B cell (primary cell): ENCODE measurements at regions not wholly inside any gene's neighbourhood (a gene's known extent, or its start where the extent isn't known, plus 50 kb on each side); places are given as distances from the start of the nearest gene placed in this dataset.
"Not testable (repeated sequence)": the region's sequence is repeated elsewhere in the genome, so short reads cannot be mapped to it uniquely, and the experiment has no call there.

Source experiments
- ATAC-seq: fragments of 200-7000 bp; cut with Tn5 transposase; one replicate; pipeline ENCODE4 v1.10.0; 2021; ENCODE audit warnings: low read depth, mild to moderate bottlenecking, moderate number of reproducible peaks, moderate library complexity
- CTCF ChIA-PET: fragments of 350-600 bp; sonication (Branson Sonifier 250); formaldehyde crosslinking; loops from one replicate; lab custom pipeline; 2021; ENCODE audit warnings: antibody characterized with exemption, inconsistent platforms; lab: Charles Lee
- POLR2A ChIA-PET: fragments of 350-600 bp; sonication (Branson Sonifier 250); formaldehyde crosslinking; loops from one replicate; lab custom pipeline; 2021; ENCODE audit warnings: antibody characterized with exemption; lab: Charles Lee
- DNase-seq: peaks from one replicate; pipeline ENCODE4 v3.0.0; 2013
- H2AFZ ChIP-seq: 2 replicates; pipeline ENCODE4 v1.6.1; 2012; ENCODE audit warnings: mild to moderate bottlenecking, low read depth, low read length; ENCODE audit not compliant: insufficient read depth, poor library complexity, severe bottlenecking
- H3K27ac ChIP-seq, 2 donors: 1 replicate in 1 of 2; 2 replicates in 1 of 2; pipeline ENCODE4 v1.5.1; 2012 to 2013; ENCODE audit warnings: low read length in 2 of 2, mild to moderate bottlenecking in 2 of 2, moderate library complexity in 1 of 2
- H3K27me3 ChIP-seq, 4 experiments: fragments of 200-600 bp in 1 of 4; sonication (generic) in 1 of 4; replicated peaks in 1 of 4; 1 replicate in 2 of 4; 2 replicates in 2 of 4; pipeline versions ENCODE4 v1.6.1 to v1.7.0; 2013 to 2016; ENCODE audit warnings: low read length in 3 of 4, mild to moderate bottlenecking in 2 of 4, mixed read lengths in 1 of 4, moderate library complexity in 1 of 4; ENCODE audit not compliant: insufficient read depth in 4 of 4, control insufficient read depth in 3 of 4; ENCODE audit errors: control extremely low read depth in 1 of 4
- H3K36me3 ChIP-seq, 2 experiments: replicated peaks in 1 of 2; 1 replicate in 1 of 2; 2 replicates in 1 of 2; pipeline versions ENCODE4 v1.6.1 to v1.7.1; 2013; ENCODE audit warnings: low read length in 1 of 2; ENCODE audit not compliant: insufficient read depth in 2 of 2, control insufficient read depth in 1 of 2; ENCODE audit errors: control extremely low read depth in 1 of 2, extremely low read depth in 1 of 2
- H3K4me1 ChIP-seq, 2 donors: fragments of 200-600 bp in 1 of 2; sonication (generic) in 1 of 2; 1 replicate in 1 of 2; 2 replicates in 1 of 2; pipeline versions ENCODE4 v1.5.1 to v1.6.1; 2013 to 2017; ENCODE audit warnings: low read length in 2 of 2; ENCODE audit not compliant: control insufficient read depth in 2 of 2, insufficient read depth in 2 of 2
- H3K4me2 ChIP-seq: replicated peaks from 2 replicates; pipeline ENCODE3; 2012; ENCODE audit warnings: mild to moderate bottlenecking, low read depth, low read length; ENCODE audit not compliant: poor library complexity, severe bottlenecking
- H3K4me3 ChIP-seq, 5 experiments: fragments of 200-600 bp in 1 of 5; sonication (generic) in 1 of 5; 1 replicate in 3 of 5; 2 replicates in 2 of 5; pipeline versions ENCODE4 v1.5.1 to v1.7.0; 2011 to 2016; ENCODE audit warnings: low read length in 4 of 5, mild to moderate bottlenecking in 4 of 5, low read depth in 2 of 5, control low read depth in 1 of 5, moderate library complexity in 1 of 5; ENCODE audit not compliant: insufficient read depth in 1 of 5; ENCODE audit errors: control extremely low read depth in 1 of 5, extremely low read depth in 1 of 5
- H3K79me2 ChIP-seq: fragments of 200-600 bp; sonication (generic); one replicate; pipeline ENCODE4 v1.6.0; 2016; ENCODE audit warnings: low read length; ENCODE audit not compliant: control insufficient read depth, insufficient read depth
- H3K9ac ChIP-seq: fragments of 200-600 bp; sonication (generic); 2 replicates; pipeline ENCODE4 v1.6.1; 2017; ENCODE audit warnings: mild to moderate bottlenecking, low read length, moderate library complexity
- H3K9me3 ChIP-seq, 3 donors: one replicate each; pipeline versions ENCODE4 v1.6.1 to v1.7.1; 2013; ENCODE audit warnings: low read length in 2 of 3; ENCODE audit not compliant: control insufficient read depth in 2 of 3, insufficient read depth in 1 of 3; ENCODE audit errors: control extremely low read depth in 1 of 3
- H4K20me1 ChIP-seq: 2 replicates; pipeline ENCODE4 v1.6.0; 2012; ENCODE audit warnings: mild to moderate bottlenecking, low read length; ENCODE audit not compliant: insufficient read depth, control insufficient read depth, poor library complexity, severe bottlenecking
- H3K27ac Mint-ChIP-seq: one replicate; pipeline ENCODE4 v1.8.0; 2021; ENCODE audit warnings: mixed read lengths
- H3K27me3 Mint-ChIP-seq: one replicate; pipeline ENCODE4 v1.8.0; 2021; ENCODE audit warnings: mixed read lengths
- H3K4me1 Mint-ChIP-seq: one replicate; pipeline ENCODE4 v1.8.0; 2021; ENCODE audit warnings: mixed read lengths
- H3K4me3 Mint-ChIP-seq: one replicate; pipeline ENCODE4 v1.8.0; 2021; ENCODE audit warnings: mixed read lengths
- H3K9me3 Mint-ChIP-seq: one replicate; pipeline ENCODE4 v1.8.0; 2022; ENCODE audit warnings: mixed read lengths; ENCODE audit not compliant: insufficient read depth
- CTCF ChIP-seq: fragments of 200-600 bp; IDR thresholded peaks from one replicate; pipeline ENCODE4 v1.8.0; 2022; ENCODE audit warnings: antibody characterized with exemption, mild to moderate bottlenecking
- EZH2 ChIP-seq: IDR thresholded peaks from 2 replicates; pipeline ENCODE4 v1.6.1; 2012; ENCODE audit warnings: borderline replicate concordance, low read depth, mild to moderate bottlenecking, moderate library complexity, low read length; ENCODE audit not compliant: insufficient read depth, poor library complexity, severe bottlenecking
- WGBS: methylation state at CpG from one replicate; pipeline ENCODE4 v1.1.5; 2013; ENCODE audit warnings: missing lambda C conversion rate; ENCODE audit not compliant: insufficient coverage; 5-methylcytosine and 5-hydroxymethylcytosine counted together
- intact Hi-C: fragments of 100-400 bp; cut with micrococcal nuclease; formaldehyde crosslinking; loops from one replicate; pipeline ENCODE4 v1.10.0; 2022

- H3K27me3 ChIP-seq, H3K27ac Mint-ChIP-seq, DNase-seq, H3K4me3 Mint-ChIP-seq, CTCF ChIA-PET, H3K9ac ChIP-seq, H4K20me1 ChIP-seq, ATAC-seq, H3K4me1 Mint-ChIP-seq, H3K79me2 ChIP-seq, H3K9me3 ChIP-seq, H3K4me3 ChIP-seq, H3K27ac ChIP-seq, H3K36me3 ChIP-seq, H3K4me1 ChIP-seq, H3K4me2 ChIP-seq, H2AFZ ChIP-seq, intact Hi-C loops, POLR2A ChIA-PET, H3K27me3 Mint-ChIP-seq: not testable (repeated sequence)
- peaks cover 14% of the 10 kb centered on the region for H3K9me3 Mint-ChIP-seq
Measured at GRCh38 chr6:140647322-140647721, 1272.9 kb upstream of the CITED2 start.

- Histone ChIP-seq H3K9ac (no peak overlapping the region), H3K4me1 (no peaks in the 10 kb centered on the region), H3K27ac (no peak overlapping the region), H3K36me3 (no peaks in the 10 kb centered on the region), H3K79me2 (no peaks in the 10 kb centered on the region), H3K4me2 (no peak overlapping the region), H3K9me3 (peaks cover 0 to 8% (median 4%) of the 10 kb centered on the region in 3 donors), H3K4me3 (no peak overlapping the region), H3K27me3 (no peaks in the 10 kb centered on the region), H4K20me1 (no peaks in the 10 kb centered on the region), H2AFZ (no peak overlapping the region)
- Mint-ChIP-seq H3K4me1 (no peaks in the 10 kb centered on the region), H3K4me3 (no peak overlapping the region), H3K27ac (no peak overlapping the region), H3K27me3 (no peaks in the 10 kb centered on the region), H3K9me3 (peaks cover 14% of the 10 kb centered on the region)
- WGBS, result 83% methylated on average over 2 of the region's 2 CpGs
- intact Hi-C loops, result no loop called here
- DNase-seq, result no peak
- no peak for TF ChIP-seq EZH2
- TF ChIP-seq CTCF, result no peak
- no peak for ATAC-seq
- POLR2A ChIA-PET, result no interaction called here
- CTCF ChIA-PET, result no interaction called here
Measured at GRCh38 chr6:140644017-140644416, 1269.6 kb upstream of the CITED2 start.
